Ovary (tissue), 3 donors: ENCODE measurements at regions not wholly inside any gene's neighbourhood (a gene's known extent, or its start where the extent isn't known, plus 50 kb on each side); places are given as distances from the start of the nearest gene placed in this dataset.

Experiments
- POLR2A ChIP-seq: fragments of 450-650 bp; IDR thresholded peaks from one replicate; pipeline ENCODE4 v1.6.1; 2017; ENCODE audit warnings: antibody characterized with exemption, mild to moderate bottlenecking, moderate library complexity
- TF ChIP-seq, protein P1 (sequence below), 3 donors: fragments of 450-650 bp in 2 of 3; fragments of 200-600 bp in 1 of 3; IDR thresholded peaks; one replicate each; pipeline versions ENCODE4 v1.5.1 to v1.8.0; 2016 to 2022; ENCODE audit warnings: antibody characterized with exemption in 3 of 3, mild to moderate bottlenecking in 1 of 3
- donor health status: DM: no; HTN: no; CAD: no.

DNA sequence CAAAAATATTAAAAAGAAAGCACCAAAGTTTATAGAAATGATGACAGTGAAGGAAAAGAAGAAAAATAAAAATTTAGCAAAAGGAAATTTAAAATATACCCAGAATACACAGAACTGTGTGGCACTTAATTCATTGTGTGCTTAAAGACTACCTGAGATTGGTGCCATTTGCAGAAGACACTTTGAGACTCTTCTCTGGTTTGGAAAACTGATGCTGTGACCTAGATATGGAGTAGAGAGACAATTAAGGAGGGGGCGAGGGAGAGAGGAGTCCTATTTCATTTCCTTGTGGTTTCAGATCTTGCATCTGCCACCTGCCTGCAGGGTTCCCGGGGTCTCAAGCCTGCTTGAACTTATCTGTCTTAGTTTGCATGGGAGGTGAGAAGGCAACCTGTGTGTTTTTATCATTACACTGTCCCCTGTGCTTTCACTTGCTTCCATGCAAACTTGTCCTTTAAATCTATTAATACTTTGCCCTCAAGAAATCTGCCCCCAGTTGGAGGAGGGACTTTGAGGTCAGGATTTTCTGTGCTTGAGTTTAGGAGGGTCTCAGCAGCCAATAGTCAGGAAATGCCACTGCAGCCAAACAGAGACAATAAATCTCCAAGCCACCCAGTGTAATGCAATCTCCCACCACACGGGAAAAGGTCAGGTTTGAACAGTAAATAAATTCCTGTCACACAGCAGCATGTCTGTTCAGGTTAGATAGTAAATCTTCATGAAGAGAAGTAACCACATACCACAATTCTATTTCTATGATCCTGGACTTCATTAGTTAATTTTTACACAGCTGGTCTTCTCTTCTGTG lies 119.4 kb downstream of the CAND1 start:
- TF ChIP-seq, protein P1, sequence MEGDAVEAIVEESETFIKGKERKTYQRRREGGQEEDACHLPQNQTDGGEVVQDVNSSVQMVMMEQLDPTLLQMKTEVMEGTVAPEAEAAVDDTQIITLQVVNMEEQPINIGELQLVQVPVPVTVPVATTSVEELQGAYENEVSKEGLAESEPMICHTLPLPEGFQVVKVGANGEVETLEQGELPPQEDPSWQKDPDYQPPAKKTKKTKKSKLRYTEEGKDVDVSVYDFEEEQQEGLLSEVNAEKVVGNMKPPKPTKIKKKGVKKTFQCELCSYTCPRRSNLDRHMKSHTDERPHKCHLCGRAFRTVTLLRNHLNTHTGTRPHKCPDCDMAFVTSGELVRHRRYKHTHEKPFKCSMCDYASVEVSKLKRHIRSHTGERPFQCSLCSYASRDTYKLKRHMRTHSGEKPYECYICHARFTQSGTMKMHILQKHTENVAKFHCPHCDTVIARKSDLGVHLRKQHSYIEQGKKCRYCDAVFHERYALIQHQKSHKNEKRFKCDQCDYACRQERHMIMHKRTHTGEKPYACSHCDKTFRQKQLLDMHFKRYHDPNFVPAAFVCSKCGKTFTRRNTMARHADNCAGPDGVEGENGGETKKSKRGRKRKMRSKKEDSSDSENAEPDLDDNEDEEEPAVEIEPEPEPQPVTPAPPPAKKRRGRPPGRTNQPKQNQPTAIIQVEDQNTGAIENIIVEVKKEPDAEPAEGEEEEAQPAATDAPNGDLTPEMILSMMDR (IDR thresholded peaks at IDR 0.05) = no peak
- no peak for TF ChIP-seq POLR2A
